Adipocyte (in vitro differentiated cells): ENCODE measurements at regions not wholly inside any gene's neighbourhood (a gene's known extent, or its start where the extent isn't known, plus 50 kb on each side); places are given as distances from the start of the nearest gene placed in this dataset.
"Not testable (repeated sequence)": the region's sequence is repeated elsewhere in the genome, so short reads cannot be mapped to it uniquely, and the experiment has no call there.

Experiments
- DNase-seq: peaks from one replicate; pipeline ENCODE4 v3.0.0-alpha.2; 2015; ENCODE audit warnings: low read depth
- H3K27me3 ChIP-seq: replicated peaks from 2 replicates; pipeline ENCODE4 v1.7.0; 2013; ENCODE audit warnings: mild to moderate bottlenecking, low read length, moderate library complexity; ENCODE audit not compliant: control insufficient read depth, insufficient read depth
- H3K36me3 ChIP-seq: 2 replicates; pipeline ENCODE4 v1.7.0; 2013; ENCODE audit warnings: low read length, mild to moderate bottlenecking, moderate library complexity; ENCODE audit not compliant: control insufficient read depth, insufficient read depth, severe bottlenecking
- H3K4me1 ChIP-seq: 2 replicates; pipeline ENCODE4 v1.7.0; 2013; ENCODE audit warnings: mild to moderate bottlenecking, low read length, moderate library complexity; ENCODE audit not compliant: control insufficient read depth, insufficient read depth
- H3K4me3 ChIP-seq: 2 replicates; pipeline ENCODE4 v1.7.0; 2013; ENCODE audit warnings: mild to moderate bottlenecking, low read length, moderate library complexity
- H3K9ac ChIP-seq: 2 replicates; pipeline ENCODE4 v1.7.0; 2013; ENCODE audit warnings: mild to moderate bottlenecking, low read length, moderate library complexity
- H3K9me3 ChIP-seq: 2 replicates; pipeline ENCODE4 v1.7.0; 2013; ENCODE audit warnings: mild to moderate bottlenecking, low read length, moderate library complexity; ENCODE audit not compliant: control insufficient read depth

- Histone ChIP-seq H3K9me3 (no peaks in the 10 kb centered on the region), H3K9ac (peak overlapping the region; percentile 76), H3K27me3 (no peaks in the 10 kb centered on the region), H3K4me1 (peaks cover 33% of the 10 kb centered on the region), H3K36me3 (peaks cover 24% of the 10 kb centered on the region), H3K4me3 (peak overlapping the region; percentile 61)
- peak; percentile 54 for DNase-seq
Measured at GRCh38 chr7:131039836-131040235, 287.8 kb upstream of the MKLN1 start.

GRCh38 chr7:131040467-131040932, 287.2 kb upstream of the MKLN1 start:
- H3K9ac ChIP-seq: peak overlapping the region; percentile 76
- peaks cover 24% of the 10 kb centered on the region for H3K36me3 ChIP-seq
- H3K4me3 ChIP-seq: no peak overlapping the region
- no peaks in the 10 kb centered on the region for H3K27me3 ChIP-seq
- peak; percentile 87 for DNase-seq
- H3K9me3 ChIP-seq: no peaks in the 10 kb centered on the region
- H3K4me1 ChIP-seq: peaks cover 33% of the 10 kb centered on the region

GRCh38 chr7:131041012-131041695, 286.5 kb upstream of the MKLN1 start:
- Histone ChIP-seq H3K36me3 (peaks cover 24% of the 10 kb centered on the region), H3K4me1 (peaks cover 33% of the 10 kb centered on the region), H3K9ac (peak overlapping the region; percentile 76)
- H3K27me3 ChIP-seq, H3K4me3 ChIP-seq, DNase-seq, H3K9me3 ChIP-seq: not testable (repeated sequence)

GRCh38 chr7:131042269-131043160, 285.2 kb upstream of the MKLN1 start:
- Histone ChIP-seq H3K4me3 (no peak overlapping the region), H3K4me1 (peaks cover 40% of the 10 kb centered on the region), H3K36me3 (peaks cover 24% of the 10 kb centered on the region), H3K27me3 (no peaks in the 10 kb centered on the region), H3K9me3 (no peaks in the 10 kb centered on the region), H3K9ac (no peak overlapping the region)
- DNase-seq: no peak

GRCh38 chr7:131045526-131045925, 282.1 kb upstream of the MKLN1 start:
- no peaks in the 10 kb centered on the region for H3K9me3 ChIP-seq
- peaks cover 41% of the 10 kb centered on the region for H3K36me3 ChIP-seq
- DNase-seq: no peak
- H3K4me1 ChIP-seq: peaks cover 40% of the 10 kb centered on the region
- H3K27me3 ChIP-seq: no peaks in the 10 kb centered on the region
- no peak overlapping the region for H3K9ac ChIP-seq
- no peak overlapping the region for H3K4me3 ChIP-seq

- DNase-seq: no peak
- H3K9me3 ChIP-seq: no peaks in the 10 kb centered on the region
- H3K27me3 ChIP-seq: no peaks in the 10 kb centered on the region
- peaks cover 44% of the 10 kb centered on the region for H3K4me1 ChIP-seq
- H3K9ac ChIP-seq: no peak overlapping the region
- no peak overlapping the region for H3K4me3 ChIP-seq
- H3K36me3 ChIP-seq: peaks cover 42% of the 10 kb centered on the region
Measured at GRCh38 chr7:131046246-131046645, 281.4 kb upstream of the MKLN1 start.

- Histone ChIP-seq H3K27me3 (no peaks in the 10 kb centered on the region), H3K4me3 (peak overlapping the region; percentile 53), H3K9me3 (no peaks in the 10 kb centered on the region), H3K4me1 (peaks cover 45% of the 10 kb centered on the region), H3K9ac (peak overlapping the region; percentile 67), H3K36me3 (peaks cover 43% of the 10 kb centered on the region)
- DNase-seq: no peak
Measured at GRCh38 chr7:131047651-131048304, 279.9 kb upstream of the MKLN1 start.

- peaks cover 46% of the 10 kb centered on the region for H3K36me3 ChIP-seq
- H3K9ac ChIP-seq: no peak overlapping the region
- peak overlapping the region; percentile 43 for H3K4me3 ChIP-seq
- DNase-seq: no peak
- H3K27me3 ChIP-seq: no peaks in the 10 kb centered on the region
- H3K9me3 ChIP-seq: no peaks in the 10 kb centered on the region
- peaks cover 57% of the 10 kb centered on the region for H3K4me1 ChIP-seq
Measured at GRCh38 chr7:131051304-131051703, 276.4 kb upstream of the MKLN1 start.

- peaks cover 46% of the 10 kb centered on the region for H3K36me3 ChIP-seq
- peak overlapping the region; percentile 28 for H3K4me3 ChIP-seq
- H3K4me1 ChIP-seq: peaks cover 59% of the 10 kb centered on the region
- peak overlapping the region; percentile 27 for H3K9ac ChIP-seq
- DNase-seq: no peak
- H3K27me3 ChIP-seq: no peaks in the 10 kb centered on the region
- H3K9me3 ChIP-seq: no peaks in the 10 kb centered on the region
Measured at GRCh38 chr7:131052285-131052904, 275.3 kb upstream of the MKLN1 start.

GRCh38 chr7:131056007-131056406, 271.7 kb upstream of the MKLN1 start:
- no peak overlapping the region for H3K4me3 ChIP-seq
- H3K9me3 ChIP-seq: no peaks in the 10 kb centered on the region
- H3K36me3 ChIP-seq: peaks cover 24% of the 10 kb centered on the region
- peaks cover 45% of the 10 kb centered on the region for H3K4me1 ChIP-seq
- no peaks in the 10 kb centered on the region for H3K27me3 ChIP-seq
- no peak overlapping the region for H3K9ac ChIP-seq
- no peak for DNase-seq
